ENCODE measurements at regions not wholly inside any gene's neighbourhood (a gene's known extent, or its start where the extent isn't known, plus 50 kb on each side); places are given as distances from the start of the nearest gene placed in this dataset.

DNA sequence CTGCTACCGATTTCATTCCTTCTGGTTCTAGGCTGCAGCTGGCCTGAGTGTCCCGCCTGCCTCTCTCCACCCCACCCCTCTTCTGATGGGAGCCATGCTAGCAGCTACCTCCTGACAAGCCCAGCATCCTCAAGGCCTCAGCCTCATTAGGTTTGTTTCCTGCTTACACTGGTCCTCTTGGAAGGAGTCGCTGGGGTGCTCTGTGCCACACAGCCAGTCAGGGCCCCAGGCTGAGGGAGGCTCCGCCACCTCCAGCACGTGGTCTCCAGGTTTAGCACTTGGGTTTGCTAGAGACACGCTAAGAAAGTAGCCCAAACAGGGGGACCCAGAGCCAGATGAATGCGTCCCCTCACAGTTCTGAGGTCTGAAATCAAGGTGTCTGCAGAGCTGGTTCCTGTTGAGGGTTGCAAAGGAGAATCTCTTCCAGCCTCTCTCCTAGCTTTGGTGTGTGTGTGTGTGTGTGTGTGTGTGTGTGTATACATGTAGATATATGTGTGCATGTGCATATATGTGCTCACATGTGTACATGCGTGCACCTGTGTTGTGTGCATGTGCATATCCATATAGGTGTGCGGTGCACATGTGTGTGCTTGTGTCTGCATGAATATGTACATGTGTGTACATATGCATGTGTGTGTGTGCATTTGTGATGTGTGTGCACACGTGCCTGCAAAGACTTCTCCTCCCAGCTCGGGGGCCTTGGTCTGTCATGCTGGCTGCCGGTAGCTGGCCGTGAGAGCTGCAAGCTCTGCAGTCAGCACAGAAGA lies 301.1 kb upstream of the AJAP1 start:
- Mint-ChIP-seq H3K36me3 (ENCODE audit: insufficient read depth, unreplicated experiment) (no peaks in the 10 kb centered on the region), H3K27me3 (ENCODE audit: insufficient read depth, unreplicated experiment) (no peaks in the 10 kb centered on the region), H3K4me3 (ENCODE audit: unreplicated experiment) (no peak overlapping the region), H3K4me1 (ENCODE audit: insufficient read depth, unreplicated experiment) (no peaks in the 10 kb centered on the region), H3K9me3 (ENCODE audit: unreplicated experiment) (peaks cover 38% of the 10 kb centered on the region), H3K27ac (ENCODE audit: low read depth, unreplicated experiment) (no peak overlapping the region)
- POLR2A ChIA-PET, result no interaction called here
- intact Hi-C loops (cut with micrococcal nuclease), result no loop called here
- CTCF ChIA-PET, result no interaction called here
- no peak for DNase-seq (ENCODE audit: unreplicated experiment)
- BruUV-seq (replicated peaks), result no TSS peak
- TF ChIP-seq, protein P1, sequence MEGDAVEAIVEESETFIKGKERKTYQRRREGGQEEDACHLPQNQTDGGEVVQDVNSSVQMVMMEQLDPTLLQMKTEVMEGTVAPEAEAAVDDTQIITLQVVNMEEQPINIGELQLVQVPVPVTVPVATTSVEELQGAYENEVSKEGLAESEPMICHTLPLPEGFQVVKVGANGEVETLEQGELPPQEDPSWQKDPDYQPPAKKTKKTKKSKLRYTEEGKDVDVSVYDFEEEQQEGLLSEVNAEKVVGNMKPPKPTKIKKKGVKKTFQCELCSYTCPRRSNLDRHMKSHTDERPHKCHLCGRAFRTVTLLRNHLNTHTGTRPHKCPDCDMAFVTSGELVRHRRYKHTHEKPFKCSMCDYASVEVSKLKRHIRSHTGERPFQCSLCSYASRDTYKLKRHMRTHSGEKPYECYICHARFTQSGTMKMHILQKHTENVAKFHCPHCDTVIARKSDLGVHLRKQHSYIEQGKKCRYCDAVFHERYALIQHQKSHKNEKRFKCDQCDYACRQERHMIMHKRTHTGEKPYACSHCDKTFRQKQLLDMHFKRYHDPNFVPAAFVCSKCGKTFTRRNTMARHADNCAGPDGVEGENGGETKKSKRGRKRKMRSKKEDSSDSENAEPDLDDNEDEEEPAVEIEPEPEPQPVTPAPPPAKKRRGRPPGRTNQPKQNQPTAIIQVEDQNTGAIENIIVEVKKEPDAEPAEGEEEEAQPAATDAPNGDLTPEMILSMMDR (IDR thresholded peaks at IDR 0.05; ENCODE audit: unreplicated experiment), result no peak

DNA sequence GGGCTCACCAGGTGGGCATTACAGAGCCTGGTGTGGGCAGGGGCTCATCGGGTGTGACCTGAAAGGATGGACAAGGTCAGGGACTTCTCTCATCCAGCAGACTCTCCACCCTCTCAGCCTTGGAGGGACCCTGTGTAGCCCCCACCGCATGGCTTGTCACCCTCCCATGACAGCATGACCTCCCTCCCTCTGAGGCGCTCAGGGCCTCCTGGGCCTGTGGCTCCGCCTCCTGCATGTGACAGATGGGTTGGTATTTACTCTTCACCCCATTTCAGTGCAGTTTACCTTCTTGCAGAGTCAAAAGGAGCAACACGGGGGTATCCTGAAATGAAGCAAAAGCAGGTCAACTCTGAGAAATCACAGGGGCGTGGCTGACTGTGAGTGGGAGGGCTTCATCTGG lies 298.6 kb upstream of the AJAP1 start:
- no peak for DNase-seq (ENCODE audit: unreplicated experiment)
- Mint-ChIP-seq H3K27me3 (ENCODE audit: insufficient read depth, unreplicated experiment) (no peaks in the 10 kb centered on the region), H3K27ac (ENCODE audit: low read depth, unreplicated experiment) (no peak overlapping the region), H3K4me3 (ENCODE audit: unreplicated experiment) (no peak overlapping the region), H3K36me3 (ENCODE audit: insufficient read depth, unreplicated experiment) (no peaks in the 10 kb centered on the region), H3K4me1 (ENCODE audit: insufficient read depth, unreplicated experiment) (no peaks in the 10 kb centered on the region), H3K9me3 (ENCODE audit: unreplicated experiment) (peaks cover 26% of the 10 kb centered on the region)
- BruUV-seq (replicated peaks), result no TSS peak
- TF ChIP-seq, protein P1 (IDR thresholded peaks at IDR 0.05; ENCODE audit: unreplicated experiment), result no peak
- intact Hi-C loops (cut with micrococcal nuclease), result no loop called here
- CTCF ChIA-PET, result no interaction called here
- POLR2A ChIA-PET, result no interaction called here

DNA sequence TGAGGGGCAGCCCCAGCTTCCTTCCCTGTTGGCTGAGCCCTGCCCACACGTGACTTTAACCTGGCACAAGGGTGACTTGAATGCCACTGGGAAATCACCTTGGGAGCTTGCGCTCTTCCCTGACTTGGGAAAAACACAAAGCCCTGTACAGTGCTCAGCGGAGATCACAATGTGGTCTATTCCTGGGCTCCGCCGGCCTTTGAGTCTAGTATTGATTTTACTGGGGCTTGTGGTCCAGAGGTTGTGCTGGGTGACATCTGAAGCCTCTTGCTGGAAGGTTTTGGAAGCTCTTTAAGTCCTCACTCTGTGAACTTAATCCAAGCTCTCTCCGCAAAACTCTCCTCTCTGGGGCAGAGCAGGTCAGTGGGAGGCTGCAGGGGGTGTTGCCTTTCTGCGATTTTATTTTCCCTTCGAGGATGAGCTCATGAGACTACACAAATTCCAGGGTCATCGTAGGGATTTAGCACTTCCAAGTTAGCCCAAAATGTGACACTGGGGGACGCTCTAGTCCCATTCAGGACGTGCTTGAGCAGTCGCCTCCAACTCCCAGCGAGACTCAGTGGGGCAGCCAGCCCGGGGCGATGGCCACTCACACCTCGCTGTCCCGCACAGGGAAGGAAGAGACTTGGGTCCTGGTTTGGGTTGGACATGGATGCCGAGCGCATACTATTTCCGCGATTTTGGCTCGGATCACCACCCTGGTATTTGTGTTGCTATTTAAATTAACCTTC lies 291.9 kb upstream of the AJAP1 start:
- TF ChIP-seq, protein P1 (IDR thresholded peaks at IDR 0.05; ENCODE audit: unreplicated experiment), result no peak
- no TSS peak for BruUV-seq (replicated peaks)
- Mint-ChIP-seq H3K27ac (ENCODE audit: low read depth, unreplicated experiment) (no peak overlapping the region), H3K36me3 (ENCODE audit: insufficient read depth, unreplicated experiment) (no peaks in the 10 kb centered on the region), H3K4me3 (ENCODE audit: unreplicated experiment) (no peak overlapping the region), H3K9me3 (ENCODE audit: unreplicated experiment) (peaks cover 17% of the 10 kb centered on the region), H3K27me3 (ENCODE audit: insufficient read depth, unreplicated experiment) (no peaks in the 10 kb centered on the region), H3K4me1 (ENCODE audit: insufficient read depth, unreplicated experiment) (no peaks in the 10 kb centered on the region)
- POLR2A ChIA-PET, result no interaction called here
- intact Hi-C loops (cut with micrococcal nuclease), result no loop called here
- CTCF ChIA-PET, result no interaction called here
- DNase-seq (ENCODE audit: unreplicated experiment), result no peak

DNA sequence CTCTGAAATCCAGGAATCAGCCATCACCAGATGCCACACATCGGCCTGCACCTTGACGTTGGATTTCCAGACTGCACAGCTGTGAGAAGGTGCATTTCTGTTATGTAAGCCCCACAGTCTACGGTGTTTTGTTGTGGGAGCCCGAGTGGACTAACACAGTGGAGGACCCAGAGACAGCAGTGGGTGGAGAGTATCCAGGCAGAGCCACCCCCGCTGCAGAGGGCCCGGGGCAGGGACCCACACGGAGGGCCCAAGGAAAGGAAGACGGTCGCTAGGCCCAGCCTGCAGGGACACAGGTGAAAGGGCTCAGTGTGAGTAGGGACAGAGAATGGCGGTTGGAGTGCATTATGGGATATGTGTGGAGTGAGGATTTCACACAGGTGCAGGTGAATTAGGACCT lies 288.3 kb upstream of the AJAP1 start:
- H3K9me3 Mint-ChIP-seq (ENCODE audit: unreplicated experiment), result peaks cover 9% of the 10 kb centered on the region
- H3K36me3 Mint-ChIP-seq (ENCODE audit: insufficient read depth, unreplicated experiment), result no peaks in the 10 kb centered on the region
- DNase-seq (ENCODE audit: unreplicated experiment), result no peak
- POLR2A ChIA-PET, result no interaction called here
- BruUV-seq (replicated peaks), result no TSS peak
- CTCF ChIA-PET, result interaction anchor here (0.5 kb wide), 1 partner anchor 1208 kb away, joined by 3 read pairs; no protein-coding TSS in a partner anchor
- H3K4me3 Mint-ChIP-seq (ENCODE audit: unreplicated experiment), result no peak overlapping the region
- H3K27ac Mint-ChIP-seq (ENCODE audit: low read depth, unreplicated experiment), result no peak overlapping the region
- H3K27me3 Mint-ChIP-seq (ENCODE audit: insufficient read depth, unreplicated experiment), result no peaks in the 10 kb centered on the region
- H3K4me1 Mint-ChIP-seq (ENCODE audit: insufficient read depth, unreplicated experiment), result no peaks in the 10 kb centered on the region
- intact Hi-C loops (cut with micrococcal nuclease), result no loop called here
- TF ChIP-seq, protein P1 (IDR thresholded peaks at IDR 0.05; ENCODE audit: unreplicated experiment), result no peak

All from MCF 10A (cell line).